Stimulated activated CD4-positive, alpha-beta T cell treated with anti-CD3 and anti-CD28 coated beads, TNF-alpha, amount 100 ng/mL, for 48 hours (primary cell): ENCODE measurements at regions not wholly inside any gene's neighbourhood (a gene's known extent, or its start where the extent isn't known, plus 50 kb on each side); places are given as distances from the start of the nearest gene placed in this dataset.
"Not testable (repeated sequence)": the region's sequence is repeated elsewhere in the genome, so short reads cannot be mapped to it uniquely, and the experiment has no call there.

ENCODE experiments used
- DNase-seq, 3 donors: peaks; one replicate each; pipeline ENCODE4 v3.0.0-alpha.2; 2020; ENCODE audit warnings: low read depth in 3 of 3

DNA sequence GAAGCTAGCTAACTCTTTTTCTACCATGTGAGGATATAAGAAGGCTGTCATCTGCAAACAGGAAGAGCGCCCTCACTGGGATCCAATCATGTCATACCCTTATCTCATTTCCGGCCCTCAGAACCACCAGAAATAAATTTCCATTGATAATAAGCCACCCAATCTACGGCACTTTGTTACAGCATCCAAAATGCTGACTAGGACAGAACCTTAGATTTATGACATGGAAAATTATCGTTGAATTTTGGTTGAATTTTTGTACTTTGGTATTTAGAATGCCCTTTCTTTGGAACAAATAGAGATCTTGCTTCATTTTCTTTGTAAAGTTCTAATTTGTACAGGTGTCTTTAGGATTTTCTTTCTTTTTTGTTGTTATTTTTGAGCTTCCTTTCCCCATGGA, 53.3 kb upstream of the CYLC2 start:
- DNase-seq = no peak

DNA sequence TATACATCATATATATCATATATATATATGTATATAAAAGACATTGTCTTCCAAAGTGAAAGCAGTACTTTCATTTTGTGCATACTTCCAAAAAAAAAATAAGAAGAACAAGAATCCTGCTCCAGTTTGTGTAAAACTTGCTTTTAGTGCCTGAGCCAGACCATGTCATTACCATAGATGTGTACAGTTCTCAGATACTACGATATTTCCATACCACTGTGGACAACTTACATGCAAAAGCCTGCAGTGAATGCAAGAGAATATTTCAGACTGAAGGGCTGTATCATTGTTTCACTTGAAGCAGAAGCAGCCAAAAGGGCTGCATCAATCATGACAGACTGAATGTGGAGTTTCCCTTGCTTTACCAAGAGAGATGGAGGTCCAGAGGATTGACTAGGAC, 72.6 kb upstream of the CYLC2 start:
- no peak for DNase-seq

DNA sequence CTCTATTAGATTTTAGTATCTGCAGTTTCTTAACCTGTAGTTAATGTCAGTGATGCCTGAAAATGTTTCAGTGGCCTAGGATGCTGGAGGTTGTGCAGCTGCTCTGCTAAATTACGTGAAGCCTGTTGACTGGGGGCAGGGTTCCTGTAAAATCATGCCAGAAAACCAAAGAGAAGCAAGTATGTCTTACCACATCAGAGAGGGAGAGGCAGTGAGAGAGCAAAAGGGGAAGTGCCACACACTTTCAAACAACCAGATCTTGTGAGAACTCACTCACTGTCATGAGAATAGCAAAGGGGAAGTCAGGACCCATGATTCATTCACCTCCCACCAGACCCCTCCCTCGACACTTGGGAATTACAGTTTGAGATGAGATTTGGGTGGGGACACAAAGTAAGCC, 83.9 kb upstream of the CYLC2 start:
- no peak for DNase-seq

DNA sequence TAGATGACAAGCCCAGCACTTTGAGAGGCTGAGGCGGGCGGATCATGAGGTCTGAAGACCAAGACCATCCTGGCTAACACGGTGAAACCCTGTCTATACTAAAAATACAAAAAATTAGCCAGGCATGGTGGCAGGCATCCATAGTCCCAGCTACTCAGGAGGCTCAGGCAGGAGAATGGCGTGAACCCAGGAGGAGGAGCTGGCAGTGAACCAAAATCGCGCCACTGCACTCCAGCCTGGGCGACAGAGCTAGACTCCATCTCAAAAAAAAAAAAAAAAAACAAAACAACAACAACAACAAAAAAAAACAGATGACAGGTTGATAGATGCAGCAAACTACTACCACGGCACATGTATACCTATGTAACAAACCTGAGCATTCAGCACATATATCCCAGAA, 89.3 kb upstream of the CYLC2 start:
- DNase-seq = not testable (repeated sequence)

DNA sequence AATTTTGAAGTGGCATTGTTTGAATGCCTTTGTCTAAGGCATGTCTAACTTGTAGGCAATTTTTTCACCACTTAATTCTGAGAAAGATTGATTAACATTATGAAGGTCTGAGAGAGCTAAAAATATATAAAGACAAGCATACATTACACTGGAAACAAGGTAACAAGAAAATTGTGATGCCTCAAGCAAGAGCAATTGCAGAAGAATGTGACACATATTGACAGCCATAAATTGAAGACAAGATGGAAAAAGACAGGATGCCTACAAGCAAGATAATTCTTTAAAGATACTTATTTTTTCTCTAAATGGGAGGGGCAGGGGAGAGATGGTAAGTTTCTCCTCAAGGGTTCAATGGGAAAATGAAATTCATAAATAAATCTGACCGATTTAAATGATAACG, 103.1 kb upstream of the CYLC2 start:
- DNase-seq = no peak

DNA sequence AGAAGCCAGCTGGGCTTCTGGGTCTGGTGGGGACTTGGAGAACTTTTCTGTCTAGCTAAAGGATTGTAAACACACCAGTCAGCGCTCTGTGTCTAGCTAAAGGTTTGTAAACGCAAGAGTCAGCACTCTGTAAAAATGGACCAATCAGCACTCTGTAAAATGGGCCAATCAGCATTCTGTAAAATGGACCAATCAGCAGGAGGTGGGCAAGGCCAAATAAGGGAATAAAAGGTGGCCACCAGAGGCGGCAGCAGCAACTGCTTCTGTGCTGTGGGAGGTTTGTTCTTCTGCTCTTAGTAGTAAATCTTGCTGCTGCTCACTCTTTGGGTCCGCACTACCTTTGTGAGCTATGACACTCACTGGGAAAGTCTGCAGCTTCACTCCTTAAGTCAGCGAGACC, 106.4 kb upstream of the CYLC2 start:
- DNase-seq = not testable (repeated sequence)

DNA sequence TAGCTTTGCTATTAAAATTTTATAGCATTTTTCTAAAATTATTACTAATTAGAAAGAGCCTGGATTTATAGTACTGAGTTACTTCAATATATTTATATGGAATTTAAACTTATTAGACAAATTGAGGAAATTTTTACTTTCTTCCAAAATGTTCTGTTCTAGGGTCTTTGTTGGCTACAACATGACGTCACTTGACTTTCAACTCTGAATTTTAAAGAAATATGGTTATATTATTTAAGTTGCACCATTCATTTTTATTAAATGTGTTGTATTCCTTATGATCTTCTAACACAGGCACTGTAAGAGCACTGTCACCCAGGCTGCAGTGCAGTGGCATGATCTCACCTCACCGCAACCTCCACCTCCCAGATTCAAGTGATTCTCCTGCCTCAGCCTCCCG, 119.4 kb upstream of the CYLC2 start:
- DNase-seq = no peak

DNA sequence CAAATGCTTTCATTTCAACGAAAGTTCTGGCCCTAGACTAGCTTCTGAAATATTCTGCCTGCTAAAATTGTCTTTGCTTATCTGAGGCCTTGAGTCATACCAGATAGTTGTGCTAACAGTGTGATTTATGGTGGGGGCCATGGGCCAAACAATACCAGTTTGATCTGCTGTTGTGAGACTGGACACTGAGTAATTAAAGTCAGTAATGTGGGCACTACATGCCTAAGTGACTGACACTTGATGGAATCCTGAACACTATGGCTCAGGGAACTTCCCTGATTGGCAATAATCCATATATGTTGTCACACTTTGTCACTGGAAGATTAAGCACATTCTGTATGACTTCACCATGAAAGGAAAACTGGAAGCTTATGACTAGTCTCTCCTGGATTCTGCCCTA, 127.6 kb upstream of the CYLC2 start:
- DNase-seq = no peak

DNA sequence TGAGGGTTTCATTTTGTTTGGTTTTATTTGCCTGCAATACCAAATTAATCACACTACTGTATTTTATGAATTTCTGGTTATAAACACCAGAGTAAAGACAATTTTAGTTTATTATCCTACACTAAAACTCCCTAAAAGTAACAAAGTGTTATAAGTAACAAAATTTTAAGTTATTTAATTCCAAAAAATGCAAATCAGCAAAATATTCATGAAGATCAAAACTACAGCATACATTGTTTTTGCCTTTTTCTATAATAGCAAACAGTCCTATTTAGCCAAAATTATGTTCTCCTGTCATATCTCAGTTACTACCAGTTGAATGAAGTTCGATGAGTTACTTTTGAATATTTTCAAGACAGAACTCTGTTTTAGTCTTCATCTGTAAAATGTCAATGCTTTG, 132.7 kb upstream of the CYLC2 start:
- no peak for DNase-seq

DNA sequence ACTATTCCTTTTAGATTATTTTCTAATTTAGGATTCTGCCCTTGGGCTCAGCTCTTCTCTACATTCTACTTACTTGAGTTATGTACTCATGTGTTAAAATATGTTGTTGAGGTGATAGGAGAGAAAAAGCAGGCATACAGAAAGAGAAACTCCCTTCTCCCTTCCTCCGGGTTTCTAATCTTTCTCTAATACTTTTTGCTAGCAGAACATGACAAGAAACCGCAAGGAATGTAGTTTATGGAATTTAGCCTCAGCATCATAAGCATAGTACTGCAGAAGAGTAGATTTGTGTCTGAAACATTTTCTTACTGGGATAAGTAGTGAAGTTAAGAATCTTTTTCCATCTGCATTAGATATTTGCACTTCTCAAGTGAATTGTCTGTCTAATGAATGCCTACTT, 139.5 kb upstream of the CYLC2 start:
- no peak for DNase-seq

DNA sequence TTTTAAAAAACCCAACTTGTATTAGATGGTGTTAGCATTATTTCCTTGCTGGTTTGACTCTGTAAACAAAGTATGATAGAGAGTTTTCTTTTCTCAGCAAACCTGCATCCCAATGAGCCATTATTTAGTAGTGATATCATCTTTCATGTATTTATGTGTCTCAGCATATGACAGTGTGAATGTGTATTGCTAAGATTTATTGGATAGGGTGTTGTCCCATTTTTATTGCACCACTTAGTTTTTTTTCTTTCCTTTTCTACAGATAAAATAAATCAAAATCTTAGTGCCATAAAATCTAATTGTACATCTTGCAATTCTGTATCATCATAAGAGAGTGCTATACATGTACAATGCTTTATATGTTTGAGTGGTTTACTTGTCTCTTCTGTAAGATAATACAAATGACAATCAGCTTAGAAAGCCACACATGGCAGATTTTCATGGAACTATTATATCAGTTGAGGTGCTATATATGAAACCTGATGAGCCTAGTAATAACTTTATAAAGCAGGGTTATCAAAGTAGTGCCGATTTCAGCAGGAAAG, 149.2 kb upstream of the CYLC2 start:
- DNase-seq = no peak

DNA sequence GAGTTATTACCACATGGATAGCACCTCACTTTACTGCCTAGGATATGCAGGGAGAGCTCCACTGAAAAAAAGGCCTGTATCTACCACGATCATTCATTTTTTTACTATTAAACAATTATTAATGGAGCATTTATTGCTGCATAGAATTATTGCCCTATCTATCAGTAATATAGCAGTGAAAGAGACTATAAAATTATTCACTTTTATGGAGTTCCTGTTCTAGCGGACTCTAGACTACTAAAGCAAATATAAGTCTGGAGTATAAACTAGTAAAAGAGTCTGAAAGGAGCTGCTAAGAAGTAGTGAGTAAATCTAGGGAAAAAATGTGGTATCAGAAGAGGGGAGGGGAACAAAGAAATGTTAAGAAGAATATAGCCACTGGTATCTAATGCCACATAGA, 150.4 kb upstream of the CYLC2 start:
- DNase-seq = no peak

DNA sequence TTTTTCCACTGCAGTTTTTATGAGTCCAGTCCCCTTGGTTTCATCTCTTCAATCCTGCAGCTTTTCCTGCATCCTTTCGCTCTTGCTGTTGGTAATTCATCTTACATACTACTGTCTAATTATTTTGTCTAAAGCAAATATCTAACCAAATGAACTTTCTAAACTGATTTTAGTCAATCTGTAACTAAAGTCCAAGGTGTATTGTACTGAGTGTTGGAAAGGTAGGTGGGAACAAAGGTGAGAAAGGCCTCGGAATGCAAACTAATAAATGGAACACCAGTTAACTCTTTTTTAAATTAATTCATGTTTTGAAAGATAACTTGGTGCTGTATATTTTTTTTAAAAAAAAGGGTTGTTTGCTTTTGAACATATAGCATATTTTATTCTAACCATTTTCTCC, 152.7 kb upstream of the CYLC2 start:
- DNase-seq = no peak

DNA sequence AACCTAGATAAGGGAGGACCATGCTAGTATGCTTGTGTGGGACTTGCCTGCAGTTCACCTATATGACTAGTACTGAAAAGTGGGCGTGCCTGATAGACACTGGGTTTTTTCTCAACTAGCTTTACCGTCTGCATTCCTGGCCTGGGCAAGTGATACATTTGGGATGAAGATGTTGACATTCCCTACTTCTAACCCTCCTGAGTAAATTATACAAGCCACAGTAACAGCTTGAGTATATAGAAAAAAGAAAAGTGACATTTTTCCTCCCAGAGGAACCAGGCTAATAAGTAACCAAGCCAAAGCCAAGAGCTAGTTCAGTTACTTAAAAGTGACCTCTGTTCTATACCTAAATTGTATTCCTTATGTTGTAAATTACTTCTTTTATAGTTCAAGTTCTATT, 153.8 kb upstream of the CYLC2 start:
- DNase-seq = no peak

DNA sequence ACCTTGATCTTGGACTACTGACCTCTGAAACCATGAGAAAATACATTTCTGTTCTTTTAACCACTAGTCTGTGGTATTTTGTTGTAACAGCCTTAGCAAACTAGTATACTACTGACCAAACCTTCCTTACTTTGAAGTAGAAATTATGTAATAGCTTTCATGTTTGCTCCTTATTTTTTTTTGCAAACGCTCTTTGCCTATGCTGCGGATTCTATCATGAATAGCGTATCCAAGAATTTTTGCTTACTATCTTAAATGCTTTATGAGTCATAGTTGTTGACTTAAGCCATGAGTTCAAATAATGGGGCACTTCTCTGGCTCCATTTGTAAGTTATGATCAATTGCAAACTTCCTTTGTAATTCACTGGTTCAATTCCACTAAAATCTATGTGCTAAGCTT, 154.8 kb upstream of the CYLC2 start:
- no peak for DNase-seq

DNA sequence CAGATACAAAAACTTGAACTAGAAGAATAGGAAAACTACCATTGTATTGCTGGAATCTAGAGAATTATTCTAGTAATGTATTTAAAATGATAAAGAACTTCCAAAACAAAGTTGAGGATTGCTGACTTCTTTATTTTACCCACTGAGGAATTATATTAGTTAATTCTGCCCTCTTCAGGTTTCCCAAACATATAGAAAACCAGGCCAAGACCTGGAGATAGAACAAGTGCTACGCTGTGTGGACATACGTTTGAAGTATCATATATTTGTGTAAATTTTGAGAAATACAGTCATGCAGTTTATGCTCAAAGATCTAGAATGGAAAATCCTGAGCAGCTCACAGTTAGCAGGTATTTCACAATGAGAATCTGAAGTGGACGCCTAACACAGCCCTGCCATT, 162.3 kb upstream of the CYLC2 start:
- DNase-seq = no peak

DNA sequence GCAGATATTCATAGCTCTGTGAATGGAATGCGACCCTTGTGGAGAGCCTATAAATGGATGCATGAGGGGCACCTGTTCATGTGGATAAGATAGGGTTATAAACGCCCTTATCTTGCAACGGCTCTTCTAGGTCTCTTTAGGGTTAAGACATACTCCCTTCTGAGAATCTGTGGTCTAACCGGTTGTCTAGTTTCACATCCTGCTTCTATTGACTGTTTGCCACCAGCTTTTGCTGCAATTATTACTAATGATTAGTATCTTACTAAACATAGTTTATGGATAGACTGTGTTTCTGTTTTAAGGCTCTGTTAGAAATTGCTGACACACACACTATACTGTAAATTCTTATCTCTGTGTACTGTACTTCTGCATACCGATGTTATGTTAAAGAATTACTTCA, 198.9 kb upstream of the CYLC2 start:
- DNase-seq = no peak

DNA sequence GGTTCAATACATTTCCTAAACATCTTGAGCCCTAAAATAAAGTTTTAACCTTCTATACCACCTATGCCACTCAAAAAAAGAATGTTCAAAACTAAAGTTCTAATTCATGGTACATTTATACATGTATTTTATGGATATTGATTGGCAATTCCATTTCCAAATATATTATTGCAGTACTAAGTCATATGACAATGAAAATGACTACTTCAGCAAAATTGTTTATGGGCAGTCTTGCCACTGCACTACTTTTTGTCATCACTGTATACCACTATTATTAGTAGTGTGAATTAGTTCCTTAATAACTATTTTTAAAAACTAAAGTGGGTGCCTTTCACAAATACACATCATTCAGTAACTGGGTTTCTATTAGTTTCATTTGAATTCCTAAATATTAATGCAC, 199.6 kb upstream of the CYLC2 start:
- no peak for DNase-seq

DNA sequence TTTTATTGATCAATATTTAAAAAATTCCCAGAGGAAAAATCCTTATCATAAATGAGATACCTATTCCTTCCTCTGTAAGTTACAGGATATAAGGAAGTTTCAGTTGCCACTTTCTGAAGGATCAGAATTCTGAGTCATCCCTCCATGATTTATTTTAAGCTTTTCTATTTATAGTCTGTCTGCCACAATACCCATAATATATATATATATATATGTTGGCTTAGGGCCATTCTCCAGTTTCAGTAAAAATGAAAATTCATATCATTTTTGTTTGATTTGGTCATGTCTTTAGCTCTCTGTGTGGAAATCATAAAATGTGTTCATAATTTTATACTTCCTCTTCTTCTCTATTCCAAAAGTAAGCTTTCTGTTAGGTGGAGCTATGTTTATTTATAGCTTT, 215.8 kb upstream of the CYLC2 start:
- DNase-seq = no peak

DNA sequence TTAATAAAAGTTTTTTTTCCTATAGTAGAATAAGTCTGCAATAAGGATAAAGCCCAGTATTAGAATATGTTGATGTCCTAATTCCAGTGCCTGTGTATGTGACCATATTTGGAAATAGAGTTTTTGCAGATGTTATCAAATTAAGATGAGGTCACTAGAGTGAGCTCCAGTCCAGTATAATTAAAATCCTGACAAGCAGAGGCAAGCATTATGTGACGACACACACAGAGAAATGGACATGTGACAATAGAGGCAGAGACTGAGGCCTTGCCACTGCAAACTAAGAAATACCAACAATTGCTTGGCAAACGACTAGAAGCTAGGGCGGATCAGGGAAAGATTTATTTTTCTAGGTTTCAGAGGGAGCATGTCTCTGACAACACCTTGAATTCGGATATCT, 216.4 kb upstream of the CYLC2 start:
- no peak for DNase-seq

DNA sequence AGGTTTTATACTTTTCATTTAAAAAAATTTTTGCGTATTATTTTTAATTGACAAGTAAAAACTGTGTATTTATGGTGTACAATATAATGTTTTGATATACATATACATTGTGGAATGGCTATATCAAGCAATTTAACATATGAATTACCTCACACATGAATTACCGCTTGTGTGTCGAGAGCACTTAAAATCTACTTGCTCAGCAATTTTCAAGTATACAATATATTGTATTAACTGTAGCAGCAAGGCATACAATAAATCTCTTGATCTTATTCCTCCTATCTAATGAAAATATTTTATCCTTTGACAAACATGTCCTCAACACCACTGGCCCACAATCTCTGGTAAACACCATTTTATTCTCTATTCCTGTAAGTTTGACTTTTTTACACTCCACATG, 224.4 kb upstream of the CYLC2 start:
- no peak for DNase-seq

DNA sequence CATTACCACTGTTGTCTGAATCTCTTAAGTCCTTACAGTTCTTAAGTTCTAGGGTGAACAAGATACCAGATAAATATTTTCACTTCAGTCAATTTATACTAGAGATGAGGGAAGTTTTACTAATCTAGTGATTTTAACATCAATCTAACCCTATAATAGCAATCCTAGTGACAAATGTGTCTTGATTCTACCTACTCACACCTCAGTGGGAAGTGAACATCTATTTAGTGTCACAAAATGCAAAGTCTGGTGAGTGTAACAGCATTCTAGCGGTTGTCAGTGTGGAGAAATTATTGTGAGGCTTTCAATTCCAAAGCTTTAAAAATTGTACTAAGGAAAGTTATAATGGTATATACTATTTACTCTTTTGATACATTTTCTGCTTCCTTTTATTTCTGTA, 225.8 kb upstream of the CYLC2 start:
- no peak for DNase-seq

DNA sequence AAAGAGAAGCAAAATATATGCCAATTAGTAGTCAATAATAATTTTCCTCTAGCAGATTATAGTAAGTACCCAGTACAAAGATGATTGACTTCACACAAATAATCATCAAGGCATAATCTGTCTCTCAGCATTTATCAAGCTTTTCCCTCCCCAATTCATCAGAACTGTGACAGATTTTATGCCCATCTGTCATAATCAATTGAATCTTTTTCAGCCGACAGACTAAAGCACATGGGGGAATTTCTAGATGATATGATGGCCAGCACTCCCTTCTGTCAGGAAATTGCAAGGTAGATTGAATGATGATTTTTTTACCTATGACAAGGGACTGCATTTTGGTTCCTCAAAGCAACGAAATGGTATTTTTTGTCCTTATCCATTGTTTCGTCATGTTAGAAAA, 227.1 kb upstream of the CYLC2 start:
- DNase-seq = no peak

DNA sequence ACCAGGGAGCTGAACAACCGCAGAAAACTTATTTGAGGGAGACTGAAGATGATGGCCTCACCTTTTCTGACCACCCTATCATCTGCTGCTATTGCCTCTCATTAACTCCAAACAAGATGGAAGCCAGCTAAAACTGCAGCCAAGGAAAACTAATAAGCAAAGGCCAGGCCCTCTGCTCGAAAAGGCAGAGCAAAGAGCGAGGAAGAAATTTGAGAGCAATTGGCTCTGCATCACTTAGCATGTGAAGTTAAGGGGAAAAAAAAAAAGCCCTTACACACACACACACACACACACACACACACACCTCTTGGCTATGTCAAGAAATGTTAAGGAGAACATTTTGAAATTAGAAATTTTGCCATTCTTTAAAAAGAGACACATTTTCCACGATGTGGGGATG, 228.1 kb upstream of the CYLC2 start:
- DNase-seq = no peak

DNA sequence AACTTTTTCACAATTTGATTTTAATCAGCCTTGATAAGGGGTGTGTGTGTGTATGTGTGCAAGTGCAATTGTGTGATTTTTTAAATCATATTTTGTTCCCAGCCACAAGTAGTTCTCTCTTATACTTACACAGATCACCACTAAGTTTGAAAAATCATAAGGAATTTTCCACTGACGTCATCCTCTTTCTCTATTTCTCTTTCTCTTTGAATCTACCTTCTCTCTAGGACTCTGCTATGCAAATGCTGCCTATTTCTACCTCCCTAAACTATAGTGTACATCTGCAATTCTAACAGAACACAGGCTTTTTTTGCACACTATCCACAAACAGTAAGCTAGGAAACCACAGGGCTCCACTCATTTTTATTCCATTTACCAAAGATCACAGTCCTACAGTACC, 254.6 kb upstream of the CYLC2 start:
- DNase-seq = no peak
